ENCODE measurements at regions not wholly inside any gene's neighbourhood (a gene's known extent, or its start where the extent isn't known, plus 50 kb on each side); places are given as distances from the start of the nearest gene placed in this dataset.
"Not testable (repeated sequence)": the region's sequence is repeated elsewhere in the genome, so short reads cannot be mapped to it uniquely, and the experiment has no call there.

- Histone ChIP-seq H3K4me2 (no peak overlapping the region), H3K79me2 (ENCODE audit: low read depth) (no peaks in the 10 kb centered on the region), H2AFZ (no peak overlapping the region), H3K9me3 (ENCODE audit: insufficient read depth, low read depth) (no peaks in the 10 kb centered on the region), H3K27ac (no peak overlapping the region), H3K36me3 (ENCODE audit: low read depth) (no peaks in the 10 kb centered on the region), H3K9me2 (ENCODE audit: insufficient read depth) (no peaks in the 10 kb centered on the region), H4K20me1 (ENCODE audit: insufficient read depth) (no peaks in the 10 kb centered on the region), H3K4me1 (replicated peaks; ENCODE audit: insufficient read depth) (no peaks in the 10 kb centered on the region), H3F3A (ENCODE audit: insufficient read depth, low read depth) (no peaks in the 10 kb centered on the region), H3K27me3 (ENCODE audit: insufficient read depth, low read depth) (no peaks in the 10 kb centered on the region), H3K4me3 (no peak overlapping the region)
- CTCF ChIA-PET: no interaction called here
- TF ChIP-seq CTCF (conservative IDR thresholded peaks at IDR 0.05) (no peak), EZH2 (IDR thresholded peaks at IDR 0.05; ENCODE audit: low read depth) (no peak)
- intact Hi-C loops (cut with micrococcal nuclease; ENCODE audit: unreplicated experiment): no loop called here
- DNase-seq: no peak
- no TSS peak for BruUV-seq (replicated peaks)
- POLR2A ChIA-PET (ENCODE audit: unreplicated experiment): no interaction called here
Observed at GRCh38 chr5:145008876-145009530, 826.1 kb downstream of the PRELID2 start.

- H4K20me1 ChIP-seq (ENCODE audit: insufficient read depth); intact Hi-C loops (cut with micrococcal nuclease; ENCODE audit: unreplicated experiment); H3K27ac ChIP-seq; DNase-seq; H3K36me3 ChIP-seq (ENCODE audit: low read depth); H2AFZ ChIP-seq; H3K9me3 ChIP-seq (ENCODE audit: insufficient read depth, low read depth); H3K4me1 ChIP-seq (replicated peaks; ENCODE audit: insufficient read depth); BruUV-seq (replicated peaks); H3K79me2 ChIP-seq (ENCODE audit: low read depth); H3K4me2 ChIP-seq; POLR2A ChIA-PET (ENCODE audit: unreplicated experiment); H3F3A ChIP-seq (ENCODE audit: insufficient read depth, low read depth); H3K4me3 ChIP-seq; H3K27me3 ChIP-seq (ENCODE audit: insufficient read depth, low read depth); H3K9me2 ChIP-seq (ENCODE audit: insufficient read depth): not testable (repeated sequence)
- CTCF ChIA-PET: interaction anchor here (0.7 kb wide), 1 partner anchor 555 kb away, joined by 3 read pairs; no protein-coding TSS in a partner anchor
Observed at GRCh38 chr5:144994356-144994755, 823.7 kb downstream of the KCTD16 start.

- intact Hi-C loops (cut with micrococcal nuclease; ENCODE audit: unreplicated experiment): no loop called here
- Histone ChIP-seq H3K9me2 (ENCODE audit: insufficient read depth) (no peaks in the 10 kb centered on the region), H3K27ac (no peak overlapping the region), H3K79me2 (ENCODE audit: low read depth) (no peaks in the 10 kb centered on the region), H3F3A (ENCODE audit: insufficient read depth, low read depth) (no peaks in the 10 kb centered on the region), H4K20me1 (ENCODE audit: insufficient read depth) (no peaks in the 10 kb centered on the region), H3K27me3 (ENCODE audit: insufficient read depth, low read depth) (no peaks in the 10 kb centered on the region), H3K9me3 (ENCODE audit: insufficient read depth, low read depth) (no peaks in the 10 kb centered on the region; the same call in 1 of the 2 replicates), H2AFZ (no peak overlapping the region), H3K4me1 (replicated peaks; ENCODE audit: insufficient read depth) (no peaks in the 10 kb centered on the region), H3K4me2 (no peak overlapping the region), H3K36me3 (ENCODE audit: low read depth) (no peaks in the 10 kb centered on the region), H3K4me3 (no peak overlapping the region)
- no peak for TF ChIP-seq EZH2 (IDR thresholded peaks at IDR 0.05; ENCODE audit: low read depth)
- no peak for TF ChIP-seq CTCF (conservative IDR thresholded peaks at IDR 0.05)
- ChIA-PET CTCF (no interaction called here), POLR2A (ENCODE audit: unreplicated experiment) (no interaction called here)
- no TSS peak for BruUV-seq (replicated peaks)
- no peak for DNase-seq
Observed at GRCh38 chr5:144983101-144983500, 812.4 kb downstream of the KCTD16 start.
